ENCODE measurements at regions not wholly inside any gene's neighbourhood (a gene's known extent, or its start where the extent isn't known, plus 50 kb on each side); places are given as distances from the start of the nearest gene placed in this dataset.

DNA sequence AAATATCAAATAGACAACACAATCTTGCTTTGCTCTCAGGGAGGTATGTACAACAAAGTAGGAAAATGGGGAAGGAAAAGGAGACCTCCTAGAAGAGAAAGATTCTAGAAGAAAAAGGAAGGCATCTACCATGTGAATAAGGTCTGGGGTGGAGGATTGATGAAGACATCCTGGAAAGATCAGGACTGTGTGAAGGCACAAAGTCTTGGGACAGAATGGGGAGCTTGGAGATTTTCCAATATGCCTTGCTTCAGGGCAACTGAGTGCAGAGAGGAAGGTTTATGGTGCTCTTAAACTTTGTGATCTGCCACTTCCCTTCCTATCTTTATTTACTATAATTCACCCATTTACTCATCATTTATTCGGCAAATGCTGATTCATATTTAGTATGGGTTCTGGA lies 352.0 kb downstream of the PLPP3 start:
- no peak for DNase-seq

DNA sequence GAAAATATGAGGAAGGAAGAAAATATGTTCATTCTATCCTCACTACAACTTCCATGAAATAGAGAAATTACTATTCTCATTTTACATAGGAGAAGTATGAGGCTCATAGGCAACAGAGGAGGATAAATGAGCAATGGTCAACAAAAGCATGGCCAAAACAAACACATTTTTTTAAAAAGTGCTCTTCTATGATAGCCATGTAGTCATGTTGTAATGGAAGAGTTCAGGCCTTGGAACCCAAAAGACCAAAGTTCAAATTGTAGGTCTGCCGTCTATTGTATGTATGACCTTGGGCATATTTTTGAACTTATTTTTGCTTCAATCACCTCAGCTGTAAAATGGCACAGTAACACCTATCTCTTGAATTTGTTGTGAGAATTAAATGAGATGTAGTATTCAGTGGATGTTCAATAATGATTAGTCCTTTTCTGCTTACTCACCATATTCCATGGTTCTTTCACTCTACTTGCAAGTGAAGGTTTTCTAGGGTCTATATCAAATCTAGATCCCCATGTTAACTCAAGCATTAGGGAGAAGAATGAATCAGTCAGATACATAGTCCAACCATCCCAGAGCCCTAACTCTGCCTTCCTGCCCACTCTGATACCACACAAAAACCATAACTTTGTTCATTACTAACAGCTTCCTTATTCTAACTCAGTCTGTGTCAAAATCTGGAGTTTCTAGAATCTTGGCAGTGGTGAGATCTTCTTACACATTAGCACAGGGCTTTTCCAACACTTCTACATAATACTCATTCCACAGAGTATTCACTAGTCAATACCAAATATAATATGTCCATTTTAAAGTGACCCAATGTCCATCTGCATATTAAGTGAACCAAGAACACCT lies 353.2 kb downstream of the PLPP3 start:
- Histone ChIP-seq H3K27me3 (no peaks in the 10 kb centered on the region), H3K4me1 (no peaks in the 10 kb centered on the region), H3K9me3 (no peaks in the 10 kb centered on the region), H3K4me3 (ENCODE audit: low read depth, low read length) (no peak overlapping the region), H3K36me3 (no peaks in the 10 kb centered on the region)
- no peak for DNase-seq
- TF ChIP-seq, protein P1, sequence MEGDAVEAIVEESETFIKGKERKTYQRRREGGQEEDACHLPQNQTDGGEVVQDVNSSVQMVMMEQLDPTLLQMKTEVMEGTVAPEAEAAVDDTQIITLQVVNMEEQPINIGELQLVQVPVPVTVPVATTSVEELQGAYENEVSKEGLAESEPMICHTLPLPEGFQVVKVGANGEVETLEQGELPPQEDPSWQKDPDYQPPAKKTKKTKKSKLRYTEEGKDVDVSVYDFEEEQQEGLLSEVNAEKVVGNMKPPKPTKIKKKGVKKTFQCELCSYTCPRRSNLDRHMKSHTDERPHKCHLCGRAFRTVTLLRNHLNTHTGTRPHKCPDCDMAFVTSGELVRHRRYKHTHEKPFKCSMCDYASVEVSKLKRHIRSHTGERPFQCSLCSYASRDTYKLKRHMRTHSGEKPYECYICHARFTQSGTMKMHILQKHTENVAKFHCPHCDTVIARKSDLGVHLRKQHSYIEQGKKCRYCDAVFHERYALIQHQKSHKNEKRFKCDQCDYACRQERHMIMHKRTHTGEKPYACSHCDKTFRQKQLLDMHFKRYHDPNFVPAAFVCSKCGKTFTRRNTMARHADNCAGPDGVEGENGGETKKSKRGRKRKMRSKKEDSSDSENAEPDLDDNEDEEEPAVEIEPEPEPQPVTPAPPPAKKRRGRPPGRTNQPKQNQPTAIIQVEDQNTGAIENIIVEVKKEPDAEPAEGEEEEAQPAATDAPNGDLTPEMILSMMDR (IDR thresholded peaks at IDR 0.05; ENCODE audit: low read depth, low read length) = no peak

More for the DNA sequence above, 352.0 kb downstream of the PLPP3 start:
- TF ChIP-seq, protein P1 (IDR thresholded peaks at IDR 0.05; ENCODE audit: low read depth, low read length) = no peak
- no peak overlapping the region for H3K4me3 ChIP-seq (ENCODE audit: low read depth, low read length)
- no peaks in the 10 kb centered on the region for H3K36me3 ChIP-seq
- H3K4me1 ChIP-seq = no peaks in the 10 kb centered on the region
- no peaks in the 10 kb centered on the region for H3K9me3 ChIP-seq
- no peaks in the 10 kb centered on the region for H3K27me3 ChIP-seq

DNA sequence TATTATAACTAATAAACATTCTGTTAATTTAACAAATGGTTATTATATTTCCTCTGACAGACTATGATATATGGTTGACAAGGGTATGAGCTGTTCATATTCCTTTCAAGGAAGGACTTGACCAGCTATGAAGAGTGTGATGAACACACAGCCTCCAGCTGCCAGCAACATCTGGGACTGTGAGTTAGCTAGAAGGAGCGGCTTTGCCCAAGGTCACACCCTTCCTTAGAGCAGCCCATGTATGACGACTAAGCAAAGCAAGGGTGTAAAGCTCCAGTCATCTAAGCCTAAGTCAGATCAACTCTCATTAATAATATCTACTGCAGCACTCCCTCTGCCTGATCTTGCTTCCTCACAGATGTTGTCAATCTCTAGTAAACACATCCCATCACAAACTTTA lies 355.4 kb downstream of the PLPP3 start:
- no peaks in the 10 kb centered on the region for H3K27me3 ChIP-seq
- no peak overlapping the region for H3K4me3 ChIP-seq (ENCODE audit: low read depth, low read length)
- DNase-seq = no peak
- TF ChIP-seq, protein P1 (IDR thresholded peaks at IDR 0.05; ENCODE audit: low read depth, low read length) = no peak
- H3K4me1 ChIP-seq = no peaks in the 10 kb centered on the region
- no peaks in the 10 kb centered on the region for H3K36me3 ChIP-seq
- H3K9me3 ChIP-seq = no peaks in the 10 kb centered on the region

DNA sequence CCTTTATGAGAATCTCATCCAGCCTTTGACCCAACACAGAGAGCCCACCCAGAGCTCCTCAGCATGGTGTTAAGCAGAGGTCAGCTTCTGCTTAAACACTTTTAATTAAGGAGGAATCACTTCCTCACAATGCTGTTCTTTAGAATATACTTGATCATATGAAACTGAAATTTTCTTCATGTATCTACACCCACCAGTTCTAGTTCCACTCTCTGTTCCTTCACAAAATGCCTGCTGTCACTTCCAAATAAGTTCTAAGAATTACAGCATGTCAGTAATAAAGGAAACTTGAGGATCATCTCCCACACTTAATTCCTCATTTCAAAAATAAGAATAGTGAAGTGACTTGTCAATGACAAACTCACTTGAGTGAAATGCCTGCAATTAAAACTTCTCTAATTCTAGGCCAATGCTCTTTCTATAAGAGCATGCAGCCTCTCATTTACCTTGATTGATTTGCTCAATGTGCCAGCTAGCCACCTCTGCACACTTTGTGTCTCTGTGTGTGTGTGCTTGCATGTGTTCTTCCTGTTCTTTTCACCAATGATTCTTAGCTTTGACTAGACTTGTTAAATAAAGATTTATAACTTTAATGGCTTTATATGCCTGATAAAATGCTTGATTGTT lies 356.3 kb downstream of the PLPP3 start:
- Histone ChIP-seq H3K27me3 (no peaks in the 10 kb centered on the region), H3K4me3 (ENCODE audit: low read depth, low read length) (no peak overlapping the region), H3K9me3 (no peaks in the 10 kb centered on the region), H3K4me1 (no peaks in the 10 kb centered on the region), H3K36me3 (no peaks in the 10 kb centered on the region)
- no peak for DNase-seq
- TF ChIP-seq, protein P1 (IDR thresholded peaks at IDR 0.05; ENCODE audit: low read depth, low read length) = no peak

DNA sequence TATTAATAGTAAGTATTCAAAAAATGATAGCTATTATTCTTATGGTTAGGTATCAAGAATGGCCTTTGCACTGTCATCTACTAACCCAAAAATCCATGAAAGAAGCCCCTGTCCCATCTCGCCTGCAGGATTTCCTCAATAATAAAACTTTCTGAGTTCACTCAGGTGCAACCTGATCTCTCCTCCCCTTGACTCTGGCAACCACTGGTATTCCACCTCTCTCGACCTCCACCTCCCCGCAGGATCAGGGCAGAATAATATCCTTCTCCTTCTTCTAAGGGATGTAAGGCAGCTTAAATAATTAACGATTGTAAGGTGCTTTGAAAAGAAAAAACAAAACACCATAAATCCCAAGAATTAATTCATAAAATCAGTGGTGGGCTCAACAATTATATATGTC lies 359.3 kb downstream of the PLPP3 start:
- H3K4me1 ChIP-seq = no peaks in the 10 kb centered on the region
- H3K9me3 ChIP-seq = no peaks in the 10 kb centered on the region
- DNase-seq = no peak
- H3K4me3 ChIP-seq (ENCODE audit: low read depth, low read length) = no peak overlapping the region
- TF ChIP-seq, protein P1 (IDR thresholded peaks at IDR 0.05; ENCODE audit: low read depth, low read length) = no peak
- no peaks in the 10 kb centered on the region for H3K36me3 ChIP-seq
- no peaks in the 10 kb centered on the region for H3K27me3 ChIP-seq

DNA sequence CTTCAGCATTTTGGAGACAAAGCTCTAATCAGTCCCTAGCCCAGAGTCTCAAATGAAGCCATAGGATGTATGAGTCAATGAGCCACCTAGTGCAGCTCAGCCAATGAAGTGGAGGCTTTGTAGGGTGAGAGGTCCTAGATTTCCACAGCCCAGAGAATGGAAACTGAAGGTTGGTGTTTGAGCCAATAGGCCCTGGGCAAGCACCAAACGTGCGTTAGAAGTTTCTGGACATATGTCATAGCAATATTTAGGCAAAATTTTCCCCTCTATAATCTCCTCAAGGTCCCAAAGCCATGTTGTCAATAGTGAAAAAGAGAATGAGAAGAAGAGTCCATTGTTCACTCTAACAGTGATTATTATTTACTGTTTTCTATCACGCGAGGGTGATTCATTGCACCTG lies 361.3 kb downstream of the PLPP3 start:
- Histone ChIP-seq H3K36me3 (no peaks in the 10 kb centered on the region), H3K4me1 (no peaks in the 10 kb centered on the region), H3K9me3 (no peaks in the 10 kb centered on the region), H3K4me3 (ENCODE audit: low read depth, low read length) (no peak overlapping the region), H3K27me3 (no peaks in the 10 kb centered on the region)
- no peak for DNase-seq
- TF ChIP-seq, protein P1 (IDR thresholded peaks at IDR 0.05; ENCODE audit: low read depth, low read length) = no peak
